Bone marrow (tissue), 2 donors: ENCODE measurements at regions not wholly inside any gene's neighbourhood (a gene's known extent, or its start where the extent isn't known, plus 50 kb on each side); places are given as distances from the start of the nearest gene placed in this dataset.

Source experiments
- DNase-seq, 2 donors: peaks; one replicate each; lab custom pipeline; 2025; lab: John Stamatoyannopoulos, UW

DNA sequence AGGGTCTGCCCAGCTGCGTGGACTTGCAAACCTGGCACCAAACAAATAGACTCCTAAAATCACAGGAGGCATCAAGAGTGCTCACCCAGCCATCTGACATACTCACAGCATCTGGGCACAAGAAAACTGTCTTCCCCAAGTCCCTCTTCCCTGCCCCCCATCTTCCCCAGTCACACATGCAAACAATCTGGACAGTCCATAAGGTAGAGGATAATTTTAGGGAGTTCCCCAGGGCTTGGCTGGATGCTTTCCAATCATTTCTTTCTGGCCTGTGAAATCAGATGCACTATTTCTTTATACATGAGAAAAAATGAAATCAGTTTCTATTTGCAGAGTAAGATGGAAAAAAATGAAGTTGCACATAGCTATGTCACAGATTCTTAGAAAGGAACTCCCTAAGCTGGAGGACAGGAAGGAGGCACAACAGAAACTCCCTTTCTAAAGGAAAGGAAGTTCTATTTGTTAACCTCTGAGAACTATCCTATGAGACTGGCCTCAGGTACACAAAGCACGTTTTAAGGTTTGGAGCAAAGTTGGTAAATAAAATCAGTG, 342.3 kb downstream of the HNRNPD start:
- DNase-seq = no peak

- DNase-seq = no peak
Measured at GRCh38 chr4:82017680-82018079, 356.1 kb downstream of the HNRNPD start.

DNA sequence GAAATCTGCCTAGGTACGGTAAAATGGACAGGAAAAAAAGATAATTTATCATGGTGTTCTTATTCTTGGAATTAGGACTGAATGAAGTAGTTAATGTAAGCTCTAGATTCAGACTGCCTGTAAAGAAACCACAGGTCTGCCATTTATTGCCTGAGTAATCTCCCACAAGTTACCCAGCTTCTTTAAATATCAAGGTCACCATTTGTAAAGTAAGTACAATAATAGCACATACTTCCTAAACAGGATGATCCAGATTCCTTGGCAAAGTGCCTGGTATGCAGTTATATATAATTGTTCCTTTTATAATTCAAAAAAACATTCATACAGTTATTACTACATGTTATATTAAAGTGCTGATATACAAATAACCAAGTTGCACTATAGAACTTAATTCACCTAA, 368.6 kb downstream of the HNRNPD start:
- no peak for DNase-seq

GRCh38 chr4:81997313-81997712, 376.5 kb downstream of the HNRNPD start:
- DNase-seq = no peak

DNA sequence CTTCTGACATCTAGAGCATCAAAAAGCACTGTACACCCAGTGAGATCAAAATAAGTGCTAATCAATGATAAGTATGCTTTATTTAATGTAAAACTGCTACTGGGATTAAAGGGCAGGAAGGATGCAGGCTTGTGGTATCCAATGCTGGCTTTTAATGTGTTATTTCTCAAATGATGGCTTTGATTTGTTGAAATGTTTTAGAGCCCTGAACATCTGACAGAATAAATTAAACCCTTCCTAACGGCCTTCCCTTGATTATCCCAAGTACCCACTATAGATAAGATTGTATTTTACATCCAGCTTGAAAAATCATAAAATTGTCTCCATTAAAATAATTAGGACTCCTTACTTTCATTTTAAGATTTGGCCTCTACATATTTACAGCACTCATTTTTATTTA, 382.9 kb downstream of the HNRNPD start:
- DNase-seq = no peak

DNA sequence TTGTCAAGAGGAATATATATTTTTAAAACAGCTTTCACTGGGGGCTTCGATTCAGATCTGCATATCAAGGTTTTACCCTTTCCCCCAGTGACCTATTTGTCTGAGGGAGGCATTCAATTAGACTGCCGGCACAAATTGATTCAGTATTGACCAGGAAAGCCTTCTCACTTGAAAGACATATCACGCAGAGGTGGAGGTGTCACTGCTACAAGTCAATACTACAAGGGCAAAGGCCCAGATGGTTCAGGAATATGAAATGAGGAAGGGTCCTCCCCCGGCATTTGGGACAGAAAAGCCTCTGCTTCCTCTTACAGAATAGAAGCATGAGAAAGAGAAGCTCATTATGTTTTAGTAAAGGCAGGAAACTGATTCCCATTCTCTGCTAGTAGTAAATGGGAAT, 383.6 kb downstream of the HNRNPD start:
- DNase-seq = no peak

- no peak for DNase-seq
Measured at GRCh38 chr4:81989202-81989601, 384.6 kb downstream of the HNRNPD start.

GRCh38 chr4:81988178-81988577, 385.6 kb downstream of the HNRNPD start:
- DNase-seq = no peak

DNA sequence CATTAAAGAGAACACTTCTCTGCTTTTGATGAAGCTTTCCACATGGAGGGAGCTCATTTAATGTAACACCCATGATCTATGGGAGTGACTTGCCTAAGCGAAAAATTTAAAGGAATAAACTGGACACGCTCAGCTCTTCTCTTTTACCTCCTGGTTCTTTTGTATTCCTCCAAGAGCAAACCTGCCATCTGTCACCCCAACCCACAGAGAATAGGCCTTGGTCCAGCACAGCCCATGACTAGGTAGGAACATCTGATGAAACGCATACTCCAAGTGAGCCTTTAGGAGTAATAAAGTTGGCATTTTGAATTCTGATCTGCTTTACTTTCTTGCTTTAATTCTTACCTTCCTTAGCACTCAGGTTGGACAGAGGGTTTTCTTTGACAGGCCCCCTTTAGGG, 389.0 kb downstream of the HNRNPD start:
- DNase-seq = no peak

- DNase-seq = no peak
Measured at GRCh38 chr4:81982846-81983540, 390.8 kb downstream of the HNRNPD start.

DNA sequence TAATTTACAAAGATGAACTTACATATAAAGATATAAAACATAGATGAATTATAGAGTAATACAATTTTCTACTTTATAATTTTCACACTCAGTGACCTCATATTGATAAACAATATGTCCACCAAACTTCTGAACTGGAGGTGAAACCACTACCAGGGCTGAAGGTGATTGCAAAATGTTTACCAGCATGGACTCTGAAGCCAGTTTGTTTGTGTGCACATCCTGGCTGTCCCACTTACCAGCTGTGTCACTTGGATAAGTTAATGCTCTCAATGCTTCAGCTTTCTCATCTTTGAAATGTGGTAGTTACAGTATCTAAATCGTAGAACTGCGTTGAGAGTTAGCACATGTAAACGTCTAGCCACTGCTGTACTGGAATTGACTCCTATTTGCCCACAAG, 392.6 kb downstream of the HNRNPD start:
- DNase-seq = no peak

GRCh38 chr4:81974523-81974922, 399.3 kb downstream of the HNRNPD start:
- DNase-seq = no peak

GRCh38 chr4:81971637-81972381, 402.0 kb downstream of the HNRNPD start:
- DNase-seq = no peak

DNA sequence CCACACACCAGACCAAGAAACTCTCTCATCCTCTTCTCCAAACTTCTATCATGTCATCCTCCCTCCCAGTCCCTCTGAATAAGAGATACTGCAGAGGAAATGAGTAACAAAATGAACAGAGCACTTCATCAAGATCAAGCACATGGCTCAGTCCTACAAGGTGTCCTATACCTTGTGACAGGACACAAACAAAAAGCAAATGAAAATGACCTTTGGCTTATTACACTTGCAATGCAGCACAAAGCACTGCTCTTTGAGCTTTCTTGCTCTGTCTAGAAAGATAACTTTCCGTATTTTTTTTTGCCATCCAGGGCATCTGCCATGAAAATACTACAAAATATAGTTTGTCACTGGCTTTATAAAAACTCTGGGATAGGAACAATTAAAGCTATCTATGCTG, 402.7 kb downstream of the HNRNPD start:
- DNase-seq = no peak

GRCh38 chr4:81970454-81970853, 403.3 kb downstream of the HNRNPD start:
- DNase-seq = no peak

- DNase-seq = no peak
Measured at GRCh38 chr4:81966676-81967075, 407.1 kb downstream of the HNRNPD start.

DNA sequence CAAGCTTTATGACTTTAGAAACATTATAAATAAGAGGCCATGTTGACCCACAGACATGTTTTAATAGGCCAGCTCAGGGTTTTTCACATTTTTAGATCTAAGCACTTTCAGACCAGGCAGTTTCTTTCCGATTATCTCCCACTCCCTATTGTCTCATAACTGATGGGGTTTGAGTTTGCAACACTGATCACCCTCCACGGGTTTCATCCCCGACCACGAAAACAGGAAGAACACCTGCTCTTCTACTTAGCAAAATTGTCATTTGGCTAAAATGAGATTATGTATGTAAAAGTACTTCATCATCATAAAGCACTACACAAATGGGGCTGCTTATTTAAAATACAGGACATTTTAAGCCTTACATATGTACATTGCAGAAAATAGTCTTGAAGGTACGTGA, 407.9 kb downstream of the HNRNPD start:
- DNase-seq = no peak

DNA sequence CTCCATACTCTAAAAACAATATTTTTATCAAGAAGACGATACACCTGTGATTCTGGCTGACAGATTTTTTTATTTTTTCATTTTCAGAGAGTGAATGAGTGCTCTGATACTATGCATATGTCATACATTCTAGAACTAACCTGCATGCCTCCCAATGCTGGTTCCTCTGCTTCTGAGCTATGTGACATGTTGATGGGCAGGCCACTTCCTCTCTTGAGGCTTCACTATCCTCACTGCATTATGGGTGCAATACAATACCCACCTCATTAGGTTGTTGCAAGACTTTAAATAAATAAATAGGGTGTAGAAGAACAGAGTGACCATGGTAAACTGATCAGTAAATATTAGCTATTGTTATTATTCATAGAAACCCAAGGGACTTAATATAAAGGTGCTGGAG, 408.3 kb downstream of the HNRNPD start:
- DNase-seq = no peak

- no peak for DNase-seq
Measured at GRCh38 chr4:81963763-81964020, 410.1 kb downstream of the HNRNPD start.

GRCh38 chr4:81963015-81963762, 410.6 kb downstream of the HNRNPD start:
- DNase-seq = no peak

- DNase-seq = no peak
Measured at GRCh38 chr4:81960961-81961360, 412.8 kb downstream of the HNRNPD start.

- no peak for DNase-seq
Measured at GRCh38 chr4:81954271-81954670, 419.5 kb downstream of the HNRNPD start.

DNA sequence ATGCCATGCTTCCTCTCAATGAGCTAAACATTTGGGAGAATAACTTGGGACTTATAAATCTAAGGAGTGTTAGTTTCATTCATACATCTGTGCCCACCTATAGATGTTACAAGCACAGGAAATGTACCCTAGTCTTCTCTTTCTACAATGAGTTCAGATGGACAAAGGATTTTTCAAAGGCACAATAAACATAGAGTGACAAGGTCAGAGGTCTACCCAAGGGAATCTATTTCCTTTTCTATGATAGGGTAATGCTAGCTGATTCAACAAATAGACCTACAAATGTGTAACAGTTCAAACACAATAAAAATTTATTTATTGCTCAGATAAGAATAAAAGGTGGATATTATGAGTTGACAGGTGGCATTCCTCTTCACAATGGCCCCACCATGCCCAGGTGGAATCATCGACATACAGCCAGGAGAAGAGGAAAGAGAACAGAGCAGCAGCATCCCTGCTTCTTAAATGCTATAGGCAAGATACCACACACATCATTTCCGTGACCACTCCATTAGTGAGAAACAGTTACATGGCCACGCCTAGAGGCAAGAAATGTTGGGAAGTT, 421.8 kb downstream of the HNRNPD start:
- no peak for DNase-seq
